NT2/D1 (cell line): ENCODE measurements at regions not wholly inside any gene's neighbourhood (a gene's known extent, or its start where the extent isn't known, plus 50 kb on each side); places are given as distances from the start of the nearest gene placed in this dataset.

ENCODE experiments used
- SUZ12 ChIP-seq: IDR thresholded peaks from 2 replicates; pipeline ENCODE4 v1.6.1; 2011; ENCODE audit not compliant: insufficient read length, insufficient read depth; ENCODE audit errors: extremely low read depth
- YY1 ChIP-seq: IDR thresholded peaks from 2 replicates; pipeline ENCODE4 v1.6.1; 2011; ENCODE audit not compliant: insufficient read length, insufficient read depth

GRCh38 chr5:62727184-62727583, 148.6 kb downstream of the LRRC70 start:
- TF ChIP-seq YY1 (no peak), SUZ12 (no peak)
